ENCODE measurements at regions not wholly inside any gene's neighbourhood (a gene's known extent, or its start where the extent isn't known, plus 50 kb on each side); places are given as distances from the start of the nearest gene placed in this dataset.
A peak's percentile ranks its signal among the peaks of the same experiment; 100 is the strongest.

DNA sequence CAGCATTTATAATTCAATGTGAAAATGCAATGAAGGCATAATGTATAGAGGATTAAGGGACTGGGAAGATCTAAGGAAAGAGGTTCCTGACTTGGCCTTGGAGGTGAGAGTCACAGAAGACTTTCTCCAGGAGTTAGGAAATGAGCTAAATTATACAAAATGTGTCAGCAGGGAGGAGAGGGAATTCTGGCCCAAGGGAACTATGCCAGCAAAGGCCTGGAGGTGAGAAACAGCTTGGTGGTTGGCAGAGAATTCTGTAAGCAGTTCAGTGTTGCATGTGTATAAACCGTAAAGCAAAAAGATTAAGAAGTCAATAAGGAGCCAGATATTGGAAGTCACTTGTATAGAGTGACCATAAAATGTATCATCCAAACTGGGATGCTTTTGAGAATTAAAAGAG lies 142.2 kb upstream of the SESN3 start:
- no peak overlapping the region for H3K9ac ChIP-seq (ENCODE audit: low read length)
- no peaks in the 10 kb centered on the region for H3K79me1 ChIP-seq (ENCODE audit: low read length)
- H3K27me3 ChIP-seq (ENCODE audit: insufficient read depth, low read length): no peaks in the 10 kb centered on the region
- peaks cover 2% of the 10 kb centered on the region in 2 experiments for H3K4me1 ChIP-seq (ENCODE audit: control insufficient read depth in 1 of 2, insufficient read depth in 2 of 2, low read length in 2 of 2)
- H3K14ac ChIP-seq (ENCODE audit: low read length): no peak overlapping the region
- no peak overlapping the region for H2BK5ac ChIP-seq (ENCODE audit: low read depth, low read length, poor library complexity)
- no peaks in the 10 kb centered on the region for H3K79me2 ChIP-seq (ENCODE audit: control insufficient read depth, insufficient read depth, low read length, poor library complexity)
- H2BK120ac ChIP-seq (ENCODE audit: insufficient read depth, low read length, poor library complexity): no peak overlapping the region
- H4K91ac ChIP-seq (ENCODE audit: low read depth, low read length): no peak overlapping the region
- H3K27ac ChIP-seq (ENCODE audit: low read depth, low read length): no peak overlapping the region
- no peaks in the 10 kb centered on the region for H3K36me3 ChIP-seq (ENCODE audit: control insufficient read depth in 1 of 2, insufficient read depth in 2 of 2, low read length in 2 of 2)
- H2AK5ac ChIP-seq (ENCODE audit: low read length): no peak overlapping the region
- H4K12ac ChIP-seq (ENCODE audit: low read depth, low read length): no peak overlapping the region
- no peaks in the 10 kb centered on the region for H3K9me3 ChIP-seq (ENCODE audit: insufficient read depth, low read depth, low read length)
- no peak overlapping the region for H3K4me2 ChIP-seq (ENCODE audit: low read length)
- DNase-seq: no peak
- no peak overlapping the region for H2BK12ac ChIP-seq (ENCODE audit: low read length)
- H3K23ac ChIP-seq (ENCODE audit: low read length): no peak overlapping the region
- no peak overlapping the region for H2AFZ ChIP-seq (ENCODE audit: insufficient read depth, low read length, poor library complexity)
- H3K4me3 ChIP-seq (ENCODE audit: low read depth, low read length): no peak overlapping the region
- no CpG with 5 or more reads among the region's 1 CpG for WGBS (ENCODE audit: extremely low coverage, insufficient coverage, insufficient read length)
- H4K8ac ChIP-seq (ENCODE audit: low read depth, low read length): no peak overlapping the region
- H3K18ac ChIP-seq (ENCODE audit: low read length): no peak overlapping the region
- no peak overlapping the region for H3K4ac ChIP-seq (ENCODE audit: low read depth, low read length)

DNA sequence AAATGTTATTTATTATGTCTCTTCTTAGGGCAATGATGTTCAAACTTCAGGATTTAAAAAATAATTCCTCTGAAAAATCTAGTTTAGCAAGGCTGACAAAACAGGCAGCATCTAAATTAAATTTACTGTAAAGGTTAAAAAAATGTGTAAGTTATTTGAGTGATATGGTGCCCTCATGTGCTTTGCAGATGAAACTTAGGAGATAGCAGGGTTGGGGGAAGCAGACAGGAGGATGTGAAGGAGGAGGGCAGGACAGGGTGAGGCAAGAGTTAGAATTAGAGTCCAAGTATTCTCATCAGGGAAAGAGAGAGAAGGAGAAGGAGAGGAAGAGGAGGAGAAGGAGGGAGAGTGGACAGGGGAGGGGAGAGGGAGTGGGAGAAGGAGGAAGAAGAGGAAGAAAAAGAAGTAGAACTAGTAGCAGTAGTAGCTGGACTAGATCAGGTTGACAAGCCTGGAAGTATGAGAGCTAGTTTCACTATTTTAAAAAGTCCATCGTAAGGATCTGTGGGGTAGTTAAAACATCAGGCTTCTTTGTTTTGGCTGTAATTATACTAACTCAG lies 141.2 kb upstream of the SESN3 start:
- H4K91ac ChIP-seq (ENCODE audit: low read depth, low read length): no peak overlapping the region
- no peaks in the 10 kb centered on the region for H3K79me1 ChIP-seq (ENCODE audit: low read length)
- peak in 1 of 2 donors; percentile 10 for DNase-seq
- no peak overlapping the region for H2BK5ac ChIP-seq (ENCODE audit: low read depth, low read length, poor library complexity)
- no peaks in the 10 kb centered on the region for H3K27me3 ChIP-seq (ENCODE audit: insufficient read depth, low read length)
- H3K4ac ChIP-seq (ENCODE audit: low read depth, low read length): no peak overlapping the region
- no peaks in the 10 kb centered on the region for H3K36me3 ChIP-seq (ENCODE audit: control insufficient read depth in 1 of 2, insufficient read depth in 2 of 2, low read length in 2 of 2)
- no peak overlapping the region for H2BK120ac ChIP-seq (ENCODE audit: insufficient read depth, low read length, poor library complexity)
- H3K79me2 ChIP-seq (ENCODE audit: control insufficient read depth, insufficient read depth, low read length, poor library complexity): no peaks in the 10 kb centered on the region
- peaks cover 0 to 2% of the 10 kb centered on the region in 2 experiments for H3K4me1 ChIP-seq (ENCODE audit: control insufficient read depth in 1 of 2, insufficient read depth in 2 of 2, low read length in 2 of 2)
- no peak overlapping the region for H3K18ac ChIP-seq (ENCODE audit: low read length)
- no peak overlapping the region for H3K23ac ChIP-seq (ENCODE audit: low read length)
- H3K27ac ChIP-seq (ENCODE audit: low read depth, low read length): no peak overlapping the region
- H3K14ac ChIP-seq (ENCODE audit: low read length): no peak overlapping the region
- no CpG with 5 or more reads among the region's 1 CpG for WGBS (ENCODE audit: extremely low coverage, insufficient coverage, insufficient read length)
- H4K8ac ChIP-seq (ENCODE audit: low read depth, low read length): no peak overlapping the region
- H4K12ac ChIP-seq (ENCODE audit: low read depth, low read length): no peak overlapping the region
- no peak overlapping the region for H2AK5ac ChIP-seq (ENCODE audit: low read length)
- no peak overlapping the region for H2BK12ac ChIP-seq (ENCODE audit: low read length)
- H2AFZ ChIP-seq (ENCODE audit: insufficient read depth, low read length, poor library complexity): no peak overlapping the region
- H3K9me3 ChIP-seq (ENCODE audit: insufficient read depth, low read depth, low read length): no peaks in the 10 kb centered on the region
- H3K4me2 ChIP-seq (ENCODE audit: low read length): no peak overlapping the region
- no peak overlapping the region for H3K9ac ChIP-seq (ENCODE audit: low read length)
- H3K4me3 ChIP-seq (ENCODE audit: low read depth, low read length): no peak overlapping the region

DNA sequence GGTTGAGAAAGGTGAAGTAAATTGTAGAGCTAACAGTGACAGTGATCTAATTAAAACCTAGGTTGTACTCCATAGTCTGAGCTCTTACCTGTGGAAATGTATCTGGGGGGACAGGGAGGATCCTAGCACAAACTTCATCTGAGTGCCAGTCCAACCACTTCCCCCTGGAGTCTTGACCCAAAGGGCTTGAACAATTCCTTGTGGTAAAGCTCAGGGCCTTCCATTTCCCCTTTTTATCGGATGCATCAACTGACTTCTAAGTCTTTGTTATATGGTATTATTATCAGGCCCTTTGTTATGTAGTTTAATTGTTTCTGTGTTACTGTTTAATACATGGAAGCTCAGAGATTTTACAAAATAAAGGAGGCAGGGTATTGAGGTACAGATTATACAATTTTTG lies 140.2 kb upstream of the SESN3 start:
- H3K36me3 ChIP-seq (ENCODE audit: control insufficient read depth in 1 of 2, insufficient read depth in 2 of 2, low read length in 2 of 2): no peaks in the 10 kb centered on the region
- no peaks in the 10 kb centered on the region for H3K27me3 ChIP-seq (ENCODE audit: insufficient read depth, low read length)
- no peak overlapping the region for H3K23ac ChIP-seq (ENCODE audit: low read length)
- H2BK12ac ChIP-seq (ENCODE audit: low read length): no peak overlapping the region
- no peak overlapping the region for H3K18ac ChIP-seq (ENCODE audit: low read length)
- no peaks in the 10 kb centered on the region for H3K79me1 ChIP-seq (ENCODE audit: low read length)
- H4K8ac ChIP-seq (ENCODE audit: low read depth, low read length): no peak overlapping the region
- no CpG with 5 or more reads among the region's 1 CpG for WGBS (ENCODE audit: extremely low coverage, insufficient coverage, insufficient read length)
- no peak overlapping the region for H3K4me2 ChIP-seq (ENCODE audit: low read length)
- no peak overlapping the region for H3K4me3 ChIP-seq (ENCODE audit: low read depth, low read length)
- no peaks in the 10 kb centered on the region for H3K9me3 ChIP-seq (ENCODE audit: insufficient read depth, low read depth, low read length)
- no peaks in the 10 kb centered on the region for H3K79me2 ChIP-seq (ENCODE audit: control insufficient read depth, insufficient read depth, low read length, poor library complexity)
- H2AFZ ChIP-seq (ENCODE audit: insufficient read depth, low read length, poor library complexity): no peak overlapping the region
- H4K91ac ChIP-seq (ENCODE audit: low read depth, low read length): no peak overlapping the region
- H3K4me1 ChIP-seq (ENCODE audit: control insufficient read depth in 1 of 2, insufficient read depth in 2 of 2, low read length in 2 of 2): peaks cover 0 to 2% of the 10 kb centered on the region in 2 experiments
- no peak overlapping the region for H3K27ac ChIP-seq (ENCODE audit: low read depth, low read length)
- no peak overlapping the region for H2BK5ac ChIP-seq (ENCODE audit: low read depth, low read length, poor library complexity)
- no peak for DNase-seq
- no peak overlapping the region for H4K12ac ChIP-seq (ENCODE audit: low read depth, low read length)
- H2AK5ac ChIP-seq (ENCODE audit: low read length): no peak overlapping the region
- H3K4ac ChIP-seq (ENCODE audit: low read depth, low read length): no peak overlapping the region
- peak overlapping the region; percentile 22 for H3K9ac ChIP-seq (ENCODE audit: low read length)
- H3K14ac ChIP-seq (ENCODE audit: low read length): no peak overlapping the region
- H2BK120ac ChIP-seq (ENCODE audit: insufficient read depth, low read length, poor library complexity): no peak overlapping the region

- Histone ChIP-seq H3K79me1 (ENCODE audit: low read length) (no peaks in the 10 kb centered on the region), H2AK5ac (ENCODE audit: low read length) (no peak overlapping the region), H4K91ac (ENCODE audit: low read depth, low read length) (no peak overlapping the region), H3K79me2 (ENCODE audit: control insufficient read depth, insufficient read depth, low read length, poor library complexity) (no peaks in the 10 kb centered on the region), H4K8ac (ENCODE audit: low read depth, low read length) (no peak overlapping the region), H3K4me3 (ENCODE audit: low read depth, low read length) (no peak overlapping the region), H2BK12ac (ENCODE audit: low read length) (no peak overlapping the region), H3K4me1 (ENCODE audit: control insufficient read depth in 1 of 2, insufficient read depth in 2 of 2, low read length in 2 of 2) (peaks cover 0 to 2% of the 10 kb centered on the region in 2 experiments), H2BK5ac (ENCODE audit: low read depth, low read length, poor library complexity) (no peak overlapping the region), H2BK120ac (ENCODE audit: insufficient read depth, low read length, poor library complexity) (no peak overlapping the region), H3K18ac (ENCODE audit: low read length) (no peak overlapping the region), H4K12ac (ENCODE audit: low read depth, low read length) (no peak overlapping the region), H3K9ac (ENCODE audit: low read length) (no peak overlapping the region), H3K36me3 (ENCODE audit: control insufficient read depth in 1 of 2, insufficient read depth in 2 of 2, low read length in 2 of 2) (no peaks in the 10 kb centered on the region), H3K27me3 (ENCODE audit: insufficient read depth, low read length) (no peaks in the 10 kb centered on the region), H3K4ac (ENCODE audit: low read depth, low read length) (no peak overlapping the region), H3K14ac (ENCODE audit: low read length) (no peak overlapping the region), H3K9me3 (ENCODE audit: insufficient read depth, low read depth, low read length) (no peaks in the 10 kb centered on the region), H3K4me2 (ENCODE audit: low read length) (no peak overlapping the region), H3K27ac (ENCODE audit: low read depth, low read length) (no peak overlapping the region), H3K23ac (ENCODE audit: low read length) (no peak overlapping the region), H2AFZ (ENCODE audit: insufficient read depth, low read length, poor library complexity) (no peak overlapping the region)
- no peak for DNase-seq
- no CpG with 5 or more reads among the region's 4 CpGs for WGBS (ENCODE audit: extremely low coverage, insufficient coverage, insufficient read length)
These were observed 136.7 kb upstream of the SESN3 start for GRCh38 chr11:95367726-95368125.
